Transverse colon (tissue), 4 donors: ENCODE measurements at regions not wholly inside any gene's neighbourhood (a gene's known extent, or its start where the extent isn't known, plus 50 kb on each side); places are given as distances from the start of the nearest gene placed in this dataset.

Experiments used
- DNase-seq: peaks from one replicate; pipeline ENCODE4 v3.0.0-alpha.2; 2019
- H3K27ac ChIP-seq, 4 donors: fragments of 200-600 bp; sonication (generic); 2 replicates each; pipeline ENCODE4 v1.5.1; 2016 to 2018; ENCODE audit warnings: inconsistent platforms in 4 of 4
- H3K27me3 ChIP-seq: fragments of 200-600 bp; sonication (generic); 2 replicates; pipeline ENCODE4 v1.5.1; 2017; ENCODE audit warnings: inconsistent platforms
- H3K36me3 ChIP-seq, 4 donors: fragments of 200-600 bp; sonication (generic); 2 replicates each; pipeline ENCODE4 v1.5.1; 2017 to 2019; ENCODE audit warnings: inconsistent platforms in 4 of 4
- H3K4me1 ChIP-seq, 4 donors: fragments of 200-600 bp; sonication (generic); 2 replicates each; pipeline ENCODE4 v1.5.1; 2017 to 2020; ENCODE audit warnings: inconsistent platforms in 4 of 4
- H3K4me3 ChIP-seq, 4 donors: fragments of 200-600 bp; sonication (generic); 1 replicate in 1 of 4; 2 replicates in 3 of 4; pipeline versions ENCODE4 v1.5.1 to v1.6.1; 2017 to 2019; ENCODE audit warnings: inconsistent platforms in 4 of 4
- H3K9me3 ChIP-seq, 2 donors: fragments of 200-600 bp; sonication (generic); 2 replicates each; pipeline ENCODE4 v1.5.1; 2017 to 2019; ENCODE audit warnings: inconsistent platforms in 2 of 2
- EP300 ChIP-seq: sonication (generic); formaldehyde crosslinking; IDR thresholded peaks from one replicate; pipeline ENCODE4 v1.6.1; 2017; ENCODE audit warnings: antibody characterized with exemption, low read depth
- POLR2A ChIP-seq: fragments of 450-650 bp; IDR thresholded peaks from one replicate; pipeline ENCODE4 v1.6.1; 2016; ENCODE audit warnings: antibody characterized with exemption, mild to moderate bottlenecking, moderate library complexity
- POLR2AphosphoS5 ChIP-seq, 3 donors: sonication (generic); formaldehyde crosslinking; IDR thresholded peaks; one replicate each; pipeline ENCODE4 v1.6.1; 2016; ENCODE audit warnings: antibody characterized with exemption in 3 of 3
- WGBS, 2 donors: methylation state at CpG; one replicate each; pipeline ENCODE4 v1.1.5; 2018; ENCODE audit warnings: low coverage in 1 of 2; 5-methylcytosine and 5-hydroxymethylcytosine counted together
- in situ Hi-C, 4 donors: fragments of 200-750 bp; cut with MboI; loops; one replicate each; pipeline versions ENCODE4 v1.15.0 to v1.15.1; 2017; ENCODE audit warnings: low sequenced_read_pairs in 3 of 4, low pct_ligation_motif_present in 1 of 4, low pct_unique_long_range_greater_than_20kb in 1 of 4
- intact Hi-C: fragments of 100-400 bp; cut with DNase I; formaldehyde crosslinking; loops from one replicate; pipeline ENCODE4 v1.15.1; 2023; ENCODE audit warnings: low total_unique reads
- TF ChIP-seq, protein P1 (sequence below), 5 experiments: fragments of 200-600 bp in 3 of 5; fragments of 450-650 bp in 2 of 5; sonication (generic) in 3 of 5; IDR thresholded peaks; 1 replicate in 2 of 5; 2 replicates in 3 of 5; pipeline ENCODE4 v1.5.1; 2016 to 2017; ENCODE audit warnings: antibody characterized with exemption in 5 of 5, inconsistent platforms in 3 of 5, mild to moderate bottlenecking in 2 of 5, moderate library complexity in 1 of 5

DNA sequence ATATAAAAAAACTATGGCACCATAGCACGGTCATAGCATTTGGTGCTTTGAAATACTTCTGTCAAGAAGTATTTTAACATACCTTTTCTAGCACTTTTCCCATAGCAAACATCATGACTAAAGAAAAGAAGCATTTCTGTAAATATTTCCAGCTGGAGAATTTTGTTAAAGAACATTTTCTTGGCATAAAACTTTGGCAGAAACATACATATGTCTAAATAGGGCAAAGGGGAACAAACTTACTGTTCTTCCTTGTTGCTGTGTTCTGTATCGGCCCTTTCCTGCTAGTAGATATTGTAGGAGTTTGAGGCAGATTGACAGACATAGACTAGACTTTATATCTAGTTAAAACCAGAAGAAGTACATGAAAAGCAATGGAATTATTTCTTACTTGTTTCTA lies 2368.5 kb downstream of the PCDH7 start:
- Histone ChIP-seq H3K36me3 (no peaks in the 10 kb centered on the region), H3K4me1 (no peaks in the 10 kb centered on the region), H3K4me3 (no peak overlapping the region), H3K27ac (no peak overlapping the region), H3K27me3 (no peaks in the 10 kb centered on the region), H3K9me3 (no peaks in the 10 kb centered on the region)
- intact Hi-C loops (no loop called here), in situ Hi-C loops (no loop called here)
- no peak for DNase-seq
- TF ChIP-seq EP300 (no peak), POLR2A (no peak), POLR2AphosphoS5 (IDR thresholded peaks at IDR 0.05) (no peak)
- TF ChIP-seq, protein P1, sequence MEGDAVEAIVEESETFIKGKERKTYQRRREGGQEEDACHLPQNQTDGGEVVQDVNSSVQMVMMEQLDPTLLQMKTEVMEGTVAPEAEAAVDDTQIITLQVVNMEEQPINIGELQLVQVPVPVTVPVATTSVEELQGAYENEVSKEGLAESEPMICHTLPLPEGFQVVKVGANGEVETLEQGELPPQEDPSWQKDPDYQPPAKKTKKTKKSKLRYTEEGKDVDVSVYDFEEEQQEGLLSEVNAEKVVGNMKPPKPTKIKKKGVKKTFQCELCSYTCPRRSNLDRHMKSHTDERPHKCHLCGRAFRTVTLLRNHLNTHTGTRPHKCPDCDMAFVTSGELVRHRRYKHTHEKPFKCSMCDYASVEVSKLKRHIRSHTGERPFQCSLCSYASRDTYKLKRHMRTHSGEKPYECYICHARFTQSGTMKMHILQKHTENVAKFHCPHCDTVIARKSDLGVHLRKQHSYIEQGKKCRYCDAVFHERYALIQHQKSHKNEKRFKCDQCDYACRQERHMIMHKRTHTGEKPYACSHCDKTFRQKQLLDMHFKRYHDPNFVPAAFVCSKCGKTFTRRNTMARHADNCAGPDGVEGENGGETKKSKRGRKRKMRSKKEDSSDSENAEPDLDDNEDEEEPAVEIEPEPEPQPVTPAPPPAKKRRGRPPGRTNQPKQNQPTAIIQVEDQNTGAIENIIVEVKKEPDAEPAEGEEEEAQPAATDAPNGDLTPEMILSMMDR (IDR thresholded peaks at IDR 0.05), result no peak
- 59 to 72% methylated on average over 2 of the region's 2 CpGs for WGBS, 2 donors

DNA sequence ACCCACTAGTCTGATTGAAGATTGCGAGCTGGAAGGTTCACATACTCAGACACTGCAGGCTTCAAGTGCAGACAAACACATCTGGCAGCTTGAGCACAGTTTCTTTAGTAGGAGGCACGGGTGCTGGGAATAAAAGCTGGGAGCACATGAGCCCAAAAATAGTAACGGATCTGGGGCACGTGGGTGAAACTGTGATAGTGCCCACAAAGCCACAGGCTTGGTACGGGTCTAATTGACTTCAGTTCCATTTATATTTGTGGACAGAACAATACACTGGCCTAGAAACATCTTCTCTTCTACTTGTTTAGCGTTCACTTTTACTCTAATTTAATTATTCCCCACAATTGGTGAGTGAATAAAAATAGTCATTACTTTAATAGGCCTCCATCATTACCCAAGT lies 2370.7 kb downstream of the PCDH7 start:
- WGBS, 2 donors, result 67 to 78% methylated on average over 6 of the region's 6 CpGs
- H3K27me3 ChIP-seq, result no peaks in the 10 kb centered on the region
- no peak overlapping the region for H3K4me3 ChIP-seq
- no peaks in the 10 kb centered on the region for H3K9me3 ChIP-seq
- intact Hi-C loops (no loop called here), in situ Hi-C loops (no loop called here)
- H3K36me3 ChIP-seq, result no peaks in the 10 kb centered on the region
- no peak for DNase-seq
- TF ChIP-seq EP300 (no peak), POLR2AphosphoS5 (IDR thresholded peaks at IDR 0.05) (no peak), POLR2A (no peak)
- TF ChIP-seq, protein P1 (IDR thresholded peaks at IDR 0.05), result no peak
- no peak overlapping the region for H3K27ac ChIP-seq
- no peaks in the 10 kb centered on the region for H3K4me1 ChIP-seq

DNA sequence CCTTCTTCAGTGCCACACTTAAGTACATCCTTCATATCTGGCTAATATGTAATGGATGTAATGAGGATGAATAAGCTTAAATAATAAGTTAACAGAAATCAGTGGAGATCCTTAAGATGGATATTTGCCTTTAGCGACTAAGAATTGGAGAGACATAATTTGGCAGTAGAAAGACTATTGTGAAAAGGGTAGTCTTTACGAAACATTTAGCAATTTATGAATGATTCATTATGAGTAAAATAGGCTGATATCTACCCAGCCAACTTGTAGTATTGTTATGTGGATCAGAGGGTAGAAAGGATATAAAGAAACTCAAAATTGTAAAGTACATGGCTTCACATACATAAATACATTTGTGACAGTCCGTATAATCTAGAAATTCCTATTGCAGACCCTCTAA lies 2371.8 kb downstream of the PCDH7 start:
- intact Hi-C loops (no loop called here), in situ Hi-C loops (no loop called here)
- H3K9me3 ChIP-seq, result no peaks in the 10 kb centered on the region
- no peak overlapping the region for H3K27ac ChIP-seq
- no peaks in the 10 kb centered on the region for H3K27me3 ChIP-seq
- WGBS, 2 donors, result 86 to 93% methylated on average over 3 of the region's 3 CpGs
- H3K36me3 ChIP-seq, result no peaks in the 10 kb centered on the region
- no peak for DNase-seq
- no peaks in the 10 kb centered on the region for H3K4me1 ChIP-seq
- no peak overlapping the region for H3K4me3 ChIP-seq
- no peak for TF ChIP-seq POLR2AphosphoS5 (IDR thresholded peaks at IDR 0.05)
- TF ChIP-seq EP300, result no peak
- no peak for TF ChIP-seq POLR2A
- TF ChIP-seq, protein P1 (IDR thresholded peaks at IDR 0.05), result no peak

DNA sequence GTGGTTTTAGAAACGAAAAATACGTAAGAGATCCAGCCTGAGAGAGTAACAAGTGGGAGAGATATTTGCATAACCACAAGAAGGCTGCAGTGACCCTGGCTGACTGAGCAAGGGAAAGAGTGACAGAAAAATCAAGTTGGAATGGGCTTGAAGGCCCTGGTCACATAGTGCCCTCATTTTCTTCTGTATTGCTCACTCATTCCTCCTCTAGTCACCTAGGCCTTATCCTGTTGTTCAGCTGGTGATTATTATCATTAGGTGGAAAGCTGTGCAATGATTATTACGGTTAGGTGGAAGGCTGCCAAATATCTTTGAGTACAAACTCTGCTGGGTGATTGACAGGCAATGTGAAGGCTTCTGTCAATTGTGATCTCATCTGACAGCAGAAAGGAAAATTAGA lies 2384.1 kb downstream of the PCDH7 start:
- Histone ChIP-seq H3K27ac (no peak overlapping the region), H3K9me3 (no peaks in the 10 kb centered on the region), H3K4me1 (no peaks in the 10 kb centered on the region), H3K27me3 (no peaks in the 10 kb centered on the region), H3K36me3 (no peaks in the 10 kb centered on the region), H3K4me3 (no peak overlapping the region)
- intact Hi-C loops, result no loop called here
- 46 to 48% methylated on average over 3 of the region's 3 CpGs for WGBS, 2 donors
- DNase-seq, result no peak
- in situ Hi-C loops, result no loop called here
- no peak for TF ChIP-seq POLR2AphosphoS5 (IDR thresholded peaks at IDR 0.05)
- TF ChIP-seq EP300, result no peak
- TF ChIP-seq, protein P1 (IDR thresholded peaks at IDR 0.05), result no peak
